ENCODE measurements at regions not wholly inside any gene's neighbourhood (a gene's known extent, or its start where the extent isn't known, plus 50 kb on each side); places are given as distances from the start of the nearest gene placed in this dataset.

GRCh38 chr6:40163924-40164323 lies 229.7 kb upstream of the MOCS1 start:
- no peak overlapping the region for H3K27ac Mint-ChIP-seq (ENCODE audit: unreplicated experiment)
- no peaks in the 10 kb centered on the region for H3K4me1 Mint-ChIP-seq (ENCODE audit: low read depth, unreplicated experiment)
- no peak overlapping the region for H3K4me3 Mint-ChIP-seq (ENCODE audit: unreplicated experiment)
- no peak for DNase-seq
- TF ChIP-seq, protein P1, sequence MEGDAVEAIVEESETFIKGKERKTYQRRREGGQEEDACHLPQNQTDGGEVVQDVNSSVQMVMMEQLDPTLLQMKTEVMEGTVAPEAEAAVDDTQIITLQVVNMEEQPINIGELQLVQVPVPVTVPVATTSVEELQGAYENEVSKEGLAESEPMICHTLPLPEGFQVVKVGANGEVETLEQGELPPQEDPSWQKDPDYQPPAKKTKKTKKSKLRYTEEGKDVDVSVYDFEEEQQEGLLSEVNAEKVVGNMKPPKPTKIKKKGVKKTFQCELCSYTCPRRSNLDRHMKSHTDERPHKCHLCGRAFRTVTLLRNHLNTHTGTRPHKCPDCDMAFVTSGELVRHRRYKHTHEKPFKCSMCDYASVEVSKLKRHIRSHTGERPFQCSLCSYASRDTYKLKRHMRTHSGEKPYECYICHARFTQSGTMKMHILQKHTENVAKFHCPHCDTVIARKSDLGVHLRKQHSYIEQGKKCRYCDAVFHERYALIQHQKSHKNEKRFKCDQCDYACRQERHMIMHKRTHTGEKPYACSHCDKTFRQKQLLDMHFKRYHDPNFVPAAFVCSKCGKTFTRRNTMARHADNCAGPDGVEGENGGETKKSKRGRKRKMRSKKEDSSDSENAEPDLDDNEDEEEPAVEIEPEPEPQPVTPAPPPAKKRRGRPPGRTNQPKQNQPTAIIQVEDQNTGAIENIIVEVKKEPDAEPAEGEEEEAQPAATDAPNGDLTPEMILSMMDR (IDR thresholded peaks at IDR 0.05; ENCODE audit: partially characterized antibody, unreplicated experiment), result no peak
- H3K36me3 Mint-ChIP-seq (ENCODE audit: unreplicated experiment), result no peaks in the 10 kb centered on the region
- H3K27me3 Mint-ChIP-seq (ENCODE audit: unreplicated experiment), result no peaks in the 10 kb centered on the region
- no peaks in the 10 kb centered on the region for H3K9me3 Mint-ChIP-seq (ENCODE audit: unreplicated experiment)

GRCh38 chr6:40162074-40162473 lies 227.8 kb upstream of the MOCS1 start:
- TF ChIP-seq, protein P1 (IDR thresholded peaks at IDR 0.05; ENCODE audit: partially characterized antibody, unreplicated experiment), result no peak
- no peaks in the 10 kb centered on the region for H3K9me3 Mint-ChIP-seq (ENCODE audit: unreplicated experiment)
- DNase-seq, result no peak

DNA sequence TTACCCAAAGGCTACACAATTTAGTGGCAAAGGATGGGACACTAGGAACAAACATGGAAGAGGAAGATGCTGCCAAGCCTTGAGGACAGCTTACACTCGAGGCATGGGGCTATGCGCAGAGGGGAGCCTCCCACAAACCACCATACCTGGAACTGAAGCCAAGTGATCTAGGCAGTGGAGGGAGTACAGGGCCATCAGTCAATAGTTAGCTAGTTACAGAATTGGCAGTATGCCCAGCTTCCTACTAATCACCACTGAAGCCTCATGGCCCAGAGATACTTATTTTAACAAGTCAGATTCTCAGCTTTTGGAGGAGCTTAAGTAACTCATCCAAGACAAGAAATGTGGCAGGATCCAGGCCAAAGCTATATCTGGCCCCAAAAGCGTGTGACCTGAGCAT lies 226.6 kb upstream of the MOCS1 start:
- no peak for DNase-seq
- no peak overlapping the region for H3K27ac Mint-ChIP-seq (ENCODE audit: unreplicated experiment)
- H3K27me3 Mint-ChIP-seq (ENCODE audit: unreplicated experiment), result peaks cover 4% of the 10 kb centered on the region
- no peaks in the 10 kb centered on the region for H3K4me1 Mint-ChIP-seq (ENCODE audit: low read depth, unreplicated experiment)
- TF ChIP-seq, protein P1 (IDR thresholded peaks at IDR 0.05; ENCODE audit: partially characterized antibody, unreplicated experiment), result no peak
- H3K4me3 Mint-ChIP-seq (ENCODE audit: unreplicated experiment), result no peak overlapping the region
- H3K9me3 Mint-ChIP-seq (ENCODE audit: unreplicated experiment), result no peaks in the 10 kb centered on the region
- no peaks in the 10 kb centered on the region for H3K36me3 Mint-ChIP-seq (ENCODE audit: unreplicated experiment)

More at GRCh38 chr6:40162074-40162473, 227.8 kb upstream of the MOCS1 start:
- H3K36me3 Mint-ChIP-seq (ENCODE audit: unreplicated experiment), result no peaks in the 10 kb centered on the region
- no peak overlapping the region for H3K27ac Mint-ChIP-seq (ENCODE audit: unreplicated experiment)
- H3K4me3 Mint-ChIP-seq (ENCODE audit: unreplicated experiment), result no peak overlapping the region
- no peaks in the 10 kb centered on the region for H3K27me3 Mint-ChIP-seq (ENCODE audit: unreplicated experiment)
- H3K4me1 Mint-ChIP-seq (ENCODE audit: low read depth, unreplicated experiment), result no peaks in the 10 kb centered on the region

DNA sequence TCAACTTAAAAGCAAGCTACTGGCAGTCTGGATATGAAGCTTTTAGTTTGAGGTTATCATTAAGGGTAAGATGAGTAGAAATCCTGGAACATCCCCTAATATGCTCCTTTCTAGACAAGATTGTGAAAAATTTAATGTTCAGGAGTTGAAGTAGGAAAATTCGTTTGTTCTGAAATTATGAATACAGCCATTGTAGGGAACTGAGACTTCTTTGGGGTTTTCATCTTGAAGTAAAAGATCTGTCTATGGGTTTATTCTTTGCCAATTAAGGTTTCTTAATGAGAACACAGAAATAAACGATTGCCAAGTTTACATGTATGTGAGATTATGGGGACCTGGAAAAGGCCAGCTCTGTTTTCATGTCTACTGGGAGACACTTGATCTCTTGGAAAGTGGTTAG lies 225.6 kb upstream of the MOCS1 start:
- no peak for DNase-seq
- peaks cover 8% of the 10 kb centered on the region for H3K27me3 Mint-ChIP-seq (ENCODE audit: unreplicated experiment)
- no peaks in the 10 kb centered on the region for H3K36me3 Mint-ChIP-seq (ENCODE audit: unreplicated experiment)
- H3K4me1 Mint-ChIP-seq (ENCODE audit: low read depth, unreplicated experiment), result no peaks in the 10 kb centered on the region
- H3K27ac Mint-ChIP-seq (ENCODE audit: unreplicated experiment), result no peak overlapping the region
- H3K4me3 Mint-ChIP-seq (ENCODE audit: unreplicated experiment), result no peak overlapping the region
- no peaks in the 10 kb centered on the region for H3K9me3 Mint-ChIP-seq (ENCODE audit: unreplicated experiment)
- TF ChIP-seq, protein P1 (IDR thresholded peaks at IDR 0.05; ENCODE audit: partially characterized antibody, unreplicated experiment), result no peak

DNA sequence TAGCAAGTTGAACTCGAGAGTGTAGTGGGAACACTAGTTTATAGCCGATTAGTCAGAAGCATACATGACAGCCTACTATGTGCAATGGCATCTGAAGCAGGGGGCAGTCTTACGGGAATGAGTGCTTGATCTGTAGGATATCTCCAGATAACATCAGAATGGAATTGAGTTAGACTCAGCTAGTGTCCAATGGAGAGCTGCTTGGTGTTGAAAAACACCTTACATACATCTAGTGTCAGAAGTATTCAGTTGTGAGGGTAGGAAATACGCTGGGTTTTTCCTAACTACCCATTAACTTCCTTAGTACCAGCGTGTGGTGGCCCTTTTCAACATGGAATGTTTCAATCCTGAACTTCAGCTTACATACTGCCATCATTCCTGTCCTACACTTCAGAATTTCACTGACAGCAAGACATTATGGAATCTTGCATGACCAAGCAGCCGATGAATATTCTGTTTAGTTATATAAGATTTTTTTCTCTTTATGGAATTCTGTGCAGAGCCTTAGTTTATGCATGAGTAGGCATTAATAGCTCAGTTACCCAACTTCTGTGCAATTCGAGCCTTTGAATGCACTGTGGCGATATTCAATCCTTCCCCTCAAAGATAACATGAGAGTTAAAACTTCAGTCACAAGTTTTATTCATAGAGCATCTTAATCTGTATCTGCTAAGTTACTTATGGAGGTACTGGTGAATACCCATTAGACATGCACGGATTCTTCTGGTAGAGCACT lies 218.6 kb upstream of the MOCS1 start:
- TF ChIP-seq, protein P1 (IDR thresholded peaks at IDR 0.05; ENCODE audit: partially characterized antibody, unreplicated experiment), result no peak
- no peak for DNase-seq
- Mint-ChIP-seq H3K4me1 (ENCODE audit: low read depth, unreplicated experiment) (no peaks in the 10 kb centered on the region), H3K27ac (ENCODE audit: unreplicated experiment) (no peak overlapping the region), H3K36me3 (ENCODE audit: unreplicated experiment) (no peaks in the 10 kb centered on the region), H3K4me3 (ENCODE audit: unreplicated experiment) (no peak overlapping the region), H3K9me3 (ENCODE audit: unreplicated experiment) (no peaks in the 10 kb centered on the region), H3K27me3 (ENCODE audit: unreplicated experiment) (peaks cover 8% of the 10 kb centered on the region)
